GM18502 (cell line): ENCODE measurements at regions not wholly inside any gene's neighbourhood (a gene's known extent, or its start where the extent isn't known, plus 50 kb on each side); places are given as distances from the start of the nearest gene placed in this dataset.

Experiments
- ATAC-seq: cut with Tn5 transposase; IDR thresholded peaks from one replicate; pipeline ENCODE4 v1.9.1; 2021; ENCODE audit warnings: mild to moderate bottlenecking; ENCODE audit not compliant: unreplicated experiment, poor library complexity

- ATAC-seq, result no peak
Measured at GRCh38 chr1:56200442-56200841, 378.9 kb downstream of the PLPP3 start.

- no peak for ATAC-seq
Measured at GRCh38 chr1:56199956-56200355, 379.4 kb downstream of the PLPP3 start.

DNA sequence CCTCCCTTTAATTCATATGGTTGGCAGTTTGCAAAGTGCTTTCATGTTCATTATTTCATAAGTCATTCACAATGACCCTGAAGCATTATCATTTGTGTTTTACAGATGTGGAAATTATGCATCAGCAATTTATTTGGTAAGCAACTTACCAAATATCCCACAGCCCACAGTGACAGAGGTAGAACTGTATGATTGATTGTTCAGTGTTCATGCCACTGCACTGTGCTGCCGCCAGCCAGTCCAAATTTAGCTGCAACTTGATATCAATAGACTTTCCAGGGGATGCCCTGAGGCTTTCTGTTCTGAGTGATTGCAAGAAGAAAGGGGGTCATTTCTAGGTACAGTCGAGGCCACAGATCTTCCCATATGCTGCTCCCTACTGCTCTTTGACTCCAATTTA lies 380.3 kb downstream of the PLPP3 start:
- no peak for ATAC-seq

GRCh38 chr1:56197946-56198345 lies 381.4 kb downstream of the PLPP3 start:
- no peak for ATAC-seq

DNA sequence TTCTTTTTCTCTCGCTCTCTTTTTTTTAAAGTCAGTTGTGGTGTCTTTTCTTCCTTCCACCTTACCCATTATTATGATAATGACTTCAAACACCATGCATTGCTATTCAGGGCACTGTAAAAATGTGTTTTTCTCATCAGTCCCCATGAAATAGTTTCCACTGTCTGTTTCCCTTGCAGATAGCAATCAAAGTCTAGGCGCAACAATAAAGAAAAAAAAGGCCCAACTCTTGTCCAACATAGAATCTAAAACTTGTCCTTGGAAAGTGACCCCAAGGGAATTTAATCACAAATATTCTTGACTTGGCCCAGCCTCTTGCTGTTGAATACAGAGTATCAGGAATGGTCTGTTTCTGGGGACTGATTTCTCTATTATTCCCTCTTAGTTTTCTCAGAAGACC lies 382.5 kb downstream of the PLPP3 start:
- no peak for ATAC-seq

DNA sequence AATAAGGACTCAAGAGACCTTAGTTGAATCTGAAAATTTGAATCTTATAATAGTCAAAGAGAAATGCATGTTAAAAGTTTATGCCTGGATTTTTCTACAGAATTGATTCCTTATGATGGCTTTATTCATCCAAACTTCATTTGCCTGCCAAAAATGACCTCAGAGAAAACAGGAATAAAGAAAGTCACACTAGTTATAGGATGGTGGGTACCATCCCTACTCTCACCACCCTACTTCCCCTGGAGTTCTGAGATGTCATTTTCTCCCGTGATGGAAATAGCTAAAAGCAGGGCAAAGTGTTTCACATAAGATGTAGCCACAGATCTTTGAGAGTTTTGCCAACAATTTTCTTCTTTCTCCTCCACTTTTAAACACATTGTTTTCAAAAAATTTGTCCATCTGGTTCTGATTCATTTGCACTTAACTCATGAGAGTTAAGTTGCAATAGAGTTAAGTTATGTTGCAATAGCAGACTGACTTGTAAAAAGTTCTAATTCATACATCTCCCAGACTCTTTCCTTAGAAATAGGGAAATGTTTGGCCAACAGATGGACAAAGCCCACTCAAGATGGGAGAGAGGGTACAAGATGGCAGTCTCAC lies 384.6 kb downstream of the PLPP3 start:
- ATAC-seq, result no peak

- no peak for ATAC-seq
Measured at GRCh38 chr1:56193656-56194055, 385.7 kb downstream of the PLPP3 start.

- ATAC-seq, result no peak
Measured at GRCh38 chr1:56191369-56191768, 388.0 kb downstream of the PLPP3 start.

GRCh38 chr1:56190806-56191365 lies 388.5 kb downstream of the PLPP3 start:
- no peak for ATAC-seq

GRCh38 chr1:56189946-56190805 lies 389.2 kb downstream of the PLPP3 start:
- no peak for ATAC-seq

DNA sequence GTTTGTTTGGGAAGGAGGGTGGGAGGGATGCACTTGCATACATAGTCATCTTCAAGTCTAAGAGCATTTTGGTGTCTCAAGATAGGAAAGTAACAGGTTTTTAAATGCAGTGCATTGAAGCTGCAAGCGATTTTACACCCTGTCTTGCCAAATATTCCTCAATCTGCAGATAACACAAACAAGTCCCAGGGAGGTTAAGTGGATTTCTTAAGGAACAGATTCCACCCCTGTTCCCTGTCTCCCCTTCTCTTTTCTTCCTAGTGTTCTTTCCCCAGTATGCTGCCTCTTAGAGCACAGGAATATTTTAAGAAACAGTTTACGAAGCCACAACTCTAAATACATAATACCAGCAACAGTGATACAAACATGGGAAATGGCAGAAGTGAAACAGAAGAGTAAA lies 389.9 kb downstream of the PLPP3 start:
- ATAC-seq, result no peak

DNA sequence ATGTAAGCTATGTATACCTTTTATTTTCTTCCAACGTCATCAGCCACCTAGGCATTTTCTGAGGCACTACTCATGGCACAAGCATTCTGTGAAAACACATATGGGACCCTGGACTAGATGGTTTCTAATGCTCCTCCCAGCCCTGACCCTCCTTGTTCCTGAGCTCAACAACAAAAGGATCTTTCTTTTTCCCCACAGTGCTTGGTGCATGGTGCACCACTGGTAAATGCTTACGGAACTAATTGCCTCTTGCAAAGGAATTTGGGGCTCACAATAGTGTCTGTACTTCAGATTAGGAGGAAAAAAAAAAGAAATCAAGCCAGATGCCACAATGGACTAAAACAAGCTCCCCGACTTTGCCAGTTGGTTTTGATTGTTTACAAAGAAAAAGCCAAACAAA lies 390.5 kb downstream of the PLPP3 start:
- no peak for ATAC-seq

DNA sequence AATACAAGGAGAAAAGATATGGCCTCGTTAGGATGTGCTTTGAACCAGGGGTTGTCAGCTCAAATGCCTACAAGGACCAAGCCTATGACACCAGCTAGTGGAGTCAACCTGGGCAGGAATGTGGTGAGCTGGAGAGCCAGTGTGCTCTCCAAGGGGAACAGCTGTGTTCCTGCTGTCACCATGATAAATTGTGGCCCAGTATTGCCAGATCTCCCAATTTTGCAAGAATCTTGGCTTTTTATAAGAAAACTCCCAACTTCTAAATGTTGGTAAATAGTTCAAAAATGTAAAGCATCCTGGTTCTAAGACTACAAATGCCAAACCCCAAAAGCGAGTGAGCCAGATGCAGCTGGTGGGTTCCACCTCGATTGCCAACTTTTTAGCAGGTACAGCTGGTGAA lies 391.1 kb downstream of the PLPP3 start:
- no peak for ATAC-seq

DNA sequence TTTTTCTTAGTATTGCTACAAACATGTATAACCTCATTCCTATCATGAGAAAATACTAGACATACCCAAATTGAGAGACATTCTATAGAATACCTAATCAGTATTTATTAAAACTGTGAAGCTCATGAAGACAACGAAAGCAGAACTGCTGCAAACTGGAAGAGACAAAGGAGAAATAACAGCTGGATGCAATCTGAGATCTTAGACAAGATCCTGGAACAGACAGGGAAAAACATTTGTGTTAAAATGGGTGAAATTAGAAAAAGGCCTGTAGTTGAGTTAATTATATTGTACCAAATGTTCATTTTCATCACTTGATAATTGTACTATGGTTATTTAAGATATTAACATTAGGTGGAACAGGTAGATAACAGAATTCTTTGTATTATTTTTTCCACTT lies 392.0 kb downstream of the PLPP3 start:
- no peak for ATAC-seq

DNA sequence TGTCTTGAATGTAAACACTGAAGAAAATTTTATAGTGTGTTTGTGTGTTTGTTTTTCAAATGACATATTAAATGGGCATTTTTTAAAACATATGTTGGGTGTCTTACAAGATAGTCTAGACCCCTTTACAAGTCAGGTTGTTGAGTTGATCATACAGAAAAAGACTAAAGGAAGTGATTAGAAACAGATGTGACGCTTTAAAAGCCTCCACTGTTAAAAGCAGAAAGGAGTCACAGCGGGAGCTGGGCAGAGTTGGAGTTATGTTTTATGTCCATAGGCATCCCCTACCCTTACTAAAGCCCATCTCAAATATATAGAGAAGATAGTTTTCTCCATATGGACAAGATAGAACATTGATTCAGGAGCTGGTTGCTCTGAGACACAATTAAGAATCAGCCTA lies 393.9 kb downstream of the PLPP3 start:
- no peak for ATAC-seq

GRCh38 chr1:56183151-56183550 lies 396.2 kb downstream of the PLPP3 start:
- ATAC-seq, result no peak

DNA sequence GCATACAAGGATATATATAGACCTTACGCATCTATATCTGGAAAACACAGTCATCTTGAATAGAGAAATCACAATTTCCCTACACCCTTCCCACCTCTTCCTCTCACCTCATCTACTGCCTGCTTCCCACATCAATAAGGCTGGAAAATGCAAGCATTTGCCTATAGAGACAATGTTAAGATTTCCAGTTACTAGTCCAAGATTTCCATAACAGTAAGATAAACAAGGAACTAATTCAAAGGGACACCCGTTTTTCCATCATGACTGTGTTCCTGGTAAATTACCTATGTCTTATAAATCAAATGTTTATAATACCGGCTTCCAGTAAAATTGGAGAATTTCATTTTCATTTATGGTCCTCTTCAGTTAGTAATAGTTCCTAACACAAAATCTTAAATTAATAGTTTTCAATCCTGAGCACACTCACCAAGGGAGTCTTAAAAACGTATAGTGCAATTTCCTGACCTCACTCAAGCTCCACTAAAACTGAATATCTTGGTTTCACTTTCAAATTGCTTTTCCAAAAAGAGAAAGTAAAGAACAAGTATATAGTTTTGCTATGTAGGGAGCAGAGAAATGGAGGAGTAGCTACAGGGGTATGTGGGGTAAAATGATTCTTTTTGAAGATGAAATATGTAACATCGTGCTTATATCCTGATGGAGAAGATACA lies 398.7 kb downstream of the PLPP3 start:
- ATAC-seq, result no peak

DNA sequence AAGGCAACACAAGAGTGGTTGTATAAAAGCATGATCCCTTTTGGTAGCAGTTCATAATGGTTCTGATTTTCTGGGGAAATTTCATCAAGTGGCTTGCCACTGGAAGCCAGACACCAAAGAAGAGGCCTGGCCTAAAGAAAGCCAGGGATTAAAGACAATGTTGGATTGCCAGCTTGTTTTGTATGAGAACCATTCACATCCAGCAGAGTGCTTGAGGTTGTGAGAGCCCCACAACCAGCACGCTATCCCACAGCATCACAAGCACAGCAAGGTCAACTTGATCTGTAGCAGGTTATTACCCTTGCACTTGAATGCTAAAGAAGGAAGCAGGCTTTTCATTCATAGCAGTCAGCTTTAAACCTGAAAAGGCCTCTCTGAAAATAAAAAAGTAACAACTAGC lies 399.8 kb downstream of the PLPP3 start:
- no peak for ATAC-seq

- ATAC-seq, result no peak
Measured at GRCh38 chr1:56175211-56175610, 404.2 kb downstream of the PLPP3 start.

DNA sequence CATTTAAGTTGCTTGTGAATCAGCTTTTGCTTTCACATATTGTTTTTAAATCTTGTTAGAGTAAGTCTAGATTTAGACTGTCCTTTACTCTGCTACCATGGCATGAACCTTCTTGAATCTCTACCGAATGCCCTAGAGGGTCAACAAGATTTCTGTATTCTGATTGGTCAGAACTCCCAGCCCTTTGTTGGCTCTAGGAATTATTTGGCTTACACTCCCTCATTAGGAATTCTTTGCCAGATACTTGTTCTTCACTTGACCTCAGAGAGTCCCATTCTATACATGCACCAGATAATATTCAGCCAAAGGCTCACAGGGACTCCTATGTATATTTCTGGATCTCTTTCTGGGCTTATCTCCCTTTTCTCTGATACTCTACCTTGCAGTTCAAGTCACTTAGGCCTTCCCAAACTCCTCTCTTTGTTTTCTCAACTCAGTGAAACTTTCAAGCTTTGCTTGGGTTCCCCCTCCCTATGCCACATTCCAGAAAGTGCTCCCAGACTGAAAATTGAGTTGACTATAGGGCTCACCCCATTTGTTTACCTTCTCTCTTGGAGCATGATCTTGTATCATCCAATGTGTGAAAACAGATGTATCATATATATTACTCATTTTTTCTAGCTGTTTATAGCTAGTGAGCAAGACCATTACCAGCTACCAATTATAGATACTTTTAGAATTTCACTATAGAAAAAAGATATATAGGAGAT lies 405.0 kb downstream of the PLPP3 start:
- no peak for ATAC-seq

DNA sequence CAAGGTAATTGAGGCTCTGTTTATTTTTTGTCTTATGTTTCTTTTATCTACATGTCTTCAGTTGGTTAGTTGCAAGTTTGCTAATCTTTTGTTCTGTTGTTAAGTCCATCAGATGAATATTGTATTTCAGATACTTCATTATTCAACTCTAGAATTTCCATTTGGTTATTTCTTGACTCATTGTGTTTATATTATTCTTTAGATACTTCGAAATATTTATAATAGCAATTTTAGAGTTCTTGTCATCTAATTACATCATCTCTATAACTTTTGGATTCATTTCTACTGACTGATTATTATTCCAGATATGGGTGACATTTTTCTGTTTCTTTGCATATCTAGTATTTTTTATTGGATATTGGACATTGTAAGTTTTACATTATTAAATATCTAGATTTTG lies 405.6 kb downstream of the PLPP3 start:
- ATAC-seq, result no peak
